Stomach (tissue), 8 donors: ENCODE measurements at regions not wholly inside any gene's neighbourhood (a gene's known extent, or its start where the extent isn't known, plus 50 kb on each side); places are given as distances from the start of the nearest gene placed in this dataset.
"Not testable (repeated sequence)": the region's sequence is repeated elsewhere in the genome, so short reads cannot be mapped to it uniquely, and the experiment has no call there.

Experiments
- DNase-seq, 2 donors: peaks; one replicate each; pipeline versions ENCODE4 v3.0.0 to v3.0.0-alpha.2; 2013 to 2019
- H3K27ac ChIP-seq, 5 donors: fragments of 200-600 bp in 4 of 5; sonication (generic) in 4 of 5; one replicate each; pipeline ENCODE4 v1.5.1; 2013 to 2019; ENCODE audit warnings: mild to moderate bottlenecking in 1 of 5, moderate library complexity in 1 of 5
- H3K27me3 ChIP-seq, 3 donors: fragments of 200-600 bp; sonication (generic); one replicate each; pipeline ENCODE4 v1.5.1; 2017 to 2019; ENCODE audit warnings: mixed run types in 1 of 3
- H3K36me3 ChIP-seq, 4 donors: fragments of 200-600 bp; sonication (generic); 1 replicate in 3 of 4; 2 replicates in 1 of 4; pipeline ENCODE4 v1.5.1; 2016 to 2019
- H3K4me1 ChIP-seq, 4 donors: fragments of 200-600 bp; sonication (generic); one replicate each; pipeline ENCODE4 v1.5.1; 2016 to 2019
- H3K4me3 ChIP-seq, 4 donors: fragments of 200-600 bp; sonication (generic) in 3 of 4; one replicate each; pipeline ENCODE4 v1.5.1; 2016 to 2019; ENCODE audit warnings: mild to moderate bottlenecking in 1 of 4
- H3K9me3 ChIP-seq, 4 donors: fragments of 200-600 bp; sonication (generic); one replicate each; pipeline ENCODE4 v1.5.1; 2016 to 2019
- CTCF ChIP-seq, 7 experiments: fragments of 450-650 bp in 4 of 7; fragments of 200-600 bp in 3 of 7; sonication (generic) in 3 of 7; IDR thresholded peaks; one replicate each; pipeline ENCODE4 v1.5.1; 2016 to 2019; ENCODE audit warnings: antibody characterized with exemption in 7 of 7, control low read depth in 2 of 7, mild to moderate bottlenecking in 1 of 7
- EP300 ChIP-seq: sonication (generic); formaldehyde crosslinking; IDR thresholded peaks from one replicate; pipeline ENCODE4 v1.6.1; 2017; ENCODE audit warnings: antibody characterized with exemption
- POLR2A ChIP-seq, 4 donors: fragments of 450-650 bp; IDR thresholded peaks; one replicate each; pipeline ENCODE4 v1.6.1; 2016; ENCODE audit warnings: antibody characterized with exemption in 4 of 4, control low read depth in 2 of 4, mild to moderate bottlenecking in 1 of 4, moderate library complexity in 1 of 4
- POLR2AphosphoS5 ChIP-seq, 3 donors: sonication (generic); formaldehyde crosslinking; IDR thresholded peaks; one replicate each; pipeline ENCODE4 v1.6.1; 2016; ENCODE audit warnings: antibody characterized with exemption in 3 of 3
- WGBS, 5 donors: extraction: QIAGEN DNeasy Blood & Tissue Kit in 3 of 5; methylation state at CpG; one replicate each; pipeline versions ENCODE4 v1.1.5 to v1.1.7; 2013 to 2018; 5-methylcytosine and 5-hydroxymethylcytosine counted together
- intact Hi-C: fragments of 100-400 bp; cut with DNase I; formaldehyde crosslinking; loops from one replicate; pipeline ENCODE4 v1.15.1; 2023; ENCODE audit warnings: low total_unique reads
- donor health status: healthy with polysubstance abuse.
- donor health status: Bipolar disorder and iron deficiency.
- donor health status: healthy.

GRCh38 chr15:96142498-96142897 lies 188.0 kb upstream of the NR2F2 start:
- DNase-seq: no peak
- TF ChIP-seq POLR2A (IDR thresholded peaks at IDR 0.05): no peak
- TF ChIP-seq POLR2AphosphoS5 (IDR thresholded peaks at IDR 0.05): no peak
- Histone ChIP-seq H3K9me3 (no peaks in the 10 kb centered on the region), H3K27ac (no peak overlapping the region), H3K4me3 (no peak overlapping the region), H3K4me1 (no peaks in the 10 kb centered on the region), H3K27me3 (no peaks in the 10 kb centered on the region), H3K36me3 (no peaks in the 10 kb centered on the region)
- WGBS, 5 donors: 63 to 79% (median 73%) methylated on average over 5 of the region's 5 CpGs
- intact Hi-C loops: no loop called here

DNA sequence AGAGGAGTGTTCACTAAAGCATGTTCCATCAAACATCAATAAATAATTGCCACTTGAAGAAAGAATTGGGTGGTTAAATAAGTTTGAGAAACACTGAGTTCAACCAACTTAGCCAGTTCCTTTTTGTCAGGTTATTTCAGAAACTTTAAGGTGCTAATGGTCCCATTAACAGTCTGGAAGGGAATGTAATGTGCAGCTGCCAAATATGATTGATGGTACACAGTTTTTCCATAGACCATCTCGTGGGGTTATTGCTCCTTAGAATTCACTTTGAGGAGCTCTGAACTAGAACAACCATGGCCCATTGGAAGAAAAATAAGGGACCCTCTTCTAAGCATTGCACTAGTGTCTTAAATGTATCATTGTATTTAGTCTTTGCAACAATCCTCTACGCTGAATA lies 185.8 kb upstream of the NR2F2 start:
- no peaks in the 10 kb centered on the region for H3K9me3 ChIP-seq
- no peak for DNase-seq
- 78 to 87% (median 81%) methylated on average over 2 of the region's 2 CpGs for WGBS, 5 donors
- no peak for TF ChIP-seq POLR2A (IDR thresholded peaks at IDR 0.05)
- no peak for TF ChIP-seq EP300
- no peak for TF ChIP-seq CTCF (IDR thresholded peaks at IDR 0.05)
- no peak for TF ChIP-seq POLR2AphosphoS5 (IDR thresholded peaks at IDR 0.05)
- H3K27me3 ChIP-seq: no peaks in the 10 kb centered on the region
- no peaks in the 10 kb centered on the region for H3K4me1 ChIP-seq
- H3K4me3 ChIP-seq: no peak overlapping the region
- no peaks in the 10 kb centered on the region for H3K36me3 ChIP-seq
- intact Hi-C loops: no loop called here
- no peak overlapping the region for H3K27ac ChIP-seq

GRCh38 chr15:96146726-96147125 lies 183.8 kb upstream of the NR2F2 start:
- Histone ChIP-seq H3K4me3 (no peak overlapping the region), H3K27me3 (no peaks in the 10 kb centered on the region), H3K27ac (no peak overlapping the region), H3K36me3 (no peaks in the 10 kb centered on the region), H3K4me1 (no peaks in the 10 kb centered on the region), H3K9me3 (no peaks in the 10 kb centered on the region)
- intact Hi-C loops: no loop called here
- TF ChIP-seq CTCF (IDR thresholded peaks at IDR 0.05) (no peak), EP300 (no peak), POLR2AphosphoS5 (IDR thresholded peaks at IDR 0.05) (no peak), POLR2A (IDR thresholded peaks at IDR 0.05) (no peak)
- DNase-seq: no peak
- WGBS, 5 donors: 78 to 84% (median 82%) methylated on average over 6 of the region's 6 CpGs

DNA sequence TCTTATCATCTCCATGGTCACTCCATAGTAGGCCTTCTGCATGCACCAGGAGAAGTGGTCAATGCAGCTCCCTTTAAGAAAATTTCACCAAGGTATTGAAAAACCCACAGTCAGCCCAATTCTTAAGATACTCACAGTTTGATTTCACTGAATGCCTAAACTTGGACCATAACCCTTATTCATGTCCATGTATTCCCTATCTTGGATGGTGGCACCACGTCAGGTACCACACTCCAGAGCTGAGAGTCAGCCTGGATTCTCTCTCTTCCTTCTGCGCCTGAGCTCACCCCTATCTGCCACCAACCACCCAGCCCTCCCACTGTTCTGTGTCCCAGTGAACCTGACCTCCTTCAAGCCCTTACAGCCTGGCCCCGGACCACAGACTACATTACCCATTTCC lies 183.2 kb upstream of the NR2F2 start:
- no peaks in the 10 kb centered on the region for H3K4me1 ChIP-seq
- DNase-seq: no peak
- 88 to 96% (median 91%) methylated on average over 3 of the region's 3 CpGs for WGBS, 5 donors
- H3K9me3 ChIP-seq: no peaks in the 10 kb centered on the region
- no peak for TF ChIP-seq EP300
- TF ChIP-seq POLR2A (IDR thresholded peaks at IDR 0.05): no peak
- TF ChIP-seq POLR2AphosphoS5 (IDR thresholded peaks at IDR 0.05): no peak
- no peak for TF ChIP-seq CTCF (IDR thresholded peaks at IDR 0.05)
- no peaks in the 10 kb centered on the region for H3K27me3 ChIP-seq
- H3K27ac ChIP-seq: no peak overlapping the region
- intact Hi-C loops: no loop called here
- H3K4me3 ChIP-seq: no peak overlapping the region
- no peaks in the 10 kb centered on the region for H3K36me3 ChIP-seq

DNA sequence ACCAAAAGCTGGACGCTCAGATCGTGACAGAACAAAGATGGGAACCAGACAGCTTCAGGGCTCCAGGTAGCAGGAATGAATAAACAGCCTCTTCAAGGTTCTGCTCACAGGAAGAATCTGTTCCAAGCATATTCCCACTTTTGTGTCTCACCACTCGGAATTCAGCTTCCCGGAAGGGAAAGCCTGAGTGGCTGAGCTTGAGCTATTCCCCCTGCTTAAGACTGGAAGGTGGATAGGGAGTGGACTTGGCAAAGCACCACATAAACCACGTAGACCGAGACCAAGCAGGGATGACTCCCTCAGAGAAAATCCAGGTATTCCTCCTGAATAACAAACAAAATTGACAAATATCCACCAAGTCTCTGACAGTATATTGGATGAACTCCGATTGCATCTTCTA lies 180.2 kb upstream of the NR2F2 start:
- Histone ChIP-seq H3K9me3 (no peaks in the 10 kb centered on the region), H3K27me3 (no peaks in the 10 kb centered on the region), H3K4me3 (no peak overlapping the region), H3K36me3 (no peaks in the 10 kb centered on the region), H3K27ac (no peak overlapping the region), H3K4me1 (no peaks in the 10 kb centered on the region)
- TF ChIP-seq POLR2AphosphoS5 (IDR thresholded peaks at IDR 0.05) (no peak), CTCF (IDR thresholded peaks at IDR 0.05) (no peak), EP300 (no peak), POLR2A (IDR thresholded peaks at IDR 0.05) (no peak)
- whole genome bisulfite sequencing, 5 donors: 86 to 94% (median 91%) methylated on average over 7 of the region's 7 CpGs
- DNase-seq: peak in 1 of 2 donors; percentile 20
- intact Hi-C loops: no loop called here

GRCh38 chr15:96151749-96152148 lies 178.8 kb upstream of the NR2F2 start:
- H3K4me3 ChIP-seq, H3K27me3 ChIP-seq, H3K27ac ChIP-seq, H3K9me3 ChIP-seq, H3K36me3 ChIP-seq, H3K4me1 ChIP-seq, DNase-seq, intact Hi-C loops: not testable (repeated sequence)
- whole genome bisulfite sequencing, 5 donors: 75 to 95% (median 89%) methylated on average over 8 of the region's 8 CpGs
